Astrocyte (in vitro differentiated cells and primary cell): ENCODE measurements at regions not wholly inside any gene's neighbourhood (a gene's known extent, or its start where the extent isn't known, plus 50 kb on each side); places are given as distances from the start of the nearest gene placed in this dataset.
A peak's percentile ranks its signal among the peaks of the same experiment; 100 is the strongest.

ENCODE experiments used
- DNase-seq: peaks from one replicate; pipeline ENCODE4 v3.0.0-alpha.2; 2010; ENCODE audit warnings: low read depth
- FAIRE-seq: peaks from 2 replicates; lab custom pipeline; 2011; peaks lifted over from hg19 to GRCh38; lab: Jason Lieb, UNC
- H2AFZ ChIP-seq: 2 replicates; pipeline ENCODE4 v1.6.0; 2012; ENCODE audit warnings: low read depth, low read length, inconsistent platforms
- H3K27ac ChIP-seq: 2 replicates; pipeline ENCODE4 v1.5.1; 2011; ENCODE audit warnings: low read depth, low read length, inconsistent platforms
- H3K27me3 ChIP-seq: 2 replicates; pipeline ENCODE4 v1.6.0; 2011; ENCODE audit warnings: low read length, inconsistent platforms; ENCODE audit not compliant: insufficient read depth
- H3K36me3 ChIP-seq: 2 replicates; pipeline ENCODE4 v1.5.1; 2011; ENCODE audit warnings: low read length, inconsistent platforms; ENCODE audit not compliant: insufficient read depth
- H3K4me1 ChIP-seq: 2 replicates; pipeline ENCODE4 v1.5.1; 2011; ENCODE audit warnings: low read length, inconsistent platforms; ENCODE audit not compliant: insufficient read depth
- H3K4me2 ChIP-seq: 2 replicates; pipeline ENCODE4 v1.6.0; 2012; ENCODE audit warnings: low read length, inconsistent platforms
- H3K4me3 ChIP-seq: 2 replicates; pipeline ENCODE4 v1.5.1; 2011; ENCODE audit warnings: low read depth, mild to moderate bottlenecking, low read length, inconsistent platforms; ENCODE audit not compliant: insufficient read depth
- H3K79me2 ChIP-seq: 2 replicates; pipeline ENCODE4 v1.6.0; 2012; ENCODE audit warnings: mild to moderate bottlenecking, low read length, inconsistent platforms; ENCODE audit not compliant: insufficient read depth
- H3K9ac ChIP-seq: 2 replicates; pipeline ENCODE4 v1.6.0; 2012; ENCODE audit warnings: mild to moderate bottlenecking, low read length, inconsistent platforms
- H3K9me3 ChIP-seq: 2 replicates; pipeline ENCODE4 v1.5.1; 2012; ENCODE audit warnings: low read depth, mild to moderate bottlenecking, low read length, inconsistent platforms; ENCODE audit not compliant: insufficient read depth
- H4K20me1 ChIP-seq: 2 replicates; pipeline ENCODE4 v1.6.0; 2012; ENCODE audit warnings: low read length, inconsistent platforms; ENCODE audit not compliant: insufficient read depth
- H3K27ac Mint-ChIP-seq: one replicate; pipeline ENCODE4 v1.8.0; 2021; ENCODE audit warnings: mild to moderate bottlenecking, mixed read lengths; ENCODE audit not compliant: unreplicated experiment
- H3K27me3 Mint-ChIP-seq: one replicate; pipeline ENCODE4 v1.8.0; 2021; ENCODE audit warnings: low read depth, mixed read lengths; ENCODE audit not compliant: unreplicated experiment
- H3K36me3 Mint-ChIP-seq: one replicate; pipeline ENCODE4 v1.8.0; 2021; ENCODE audit warnings: low read depth, mixed read lengths; ENCODE audit not compliant: unreplicated experiment
- H3K4me1 Mint-ChIP-seq: one replicate; pipeline ENCODE4 v1.8.0; 2021; ENCODE audit warnings: low read depth, mixed read lengths; ENCODE audit not compliant: unreplicated experiment
- H3K4me3 Mint-ChIP-seq: one replicate; pipeline ENCODE4 v1.8.0; 2021; ENCODE audit warnings: mild to moderate bottlenecking, moderate library complexity, mixed read lengths; ENCODE audit not compliant: unreplicated experiment
- H3K9me3 Mint-ChIP-seq: one replicate; pipeline ENCODE4 v1.8.0; 2021; ENCODE audit warnings: mild to moderate bottlenecking, mixed read lengths; ENCODE audit not compliant: unreplicated experiment
- EZH2 ChIP-seq: IDR thresholded peaks from 2 replicates; pipeline ENCODE4 v1.6.1; 2012; ENCODE audit warnings: mild to moderate bottlenecking, low read length, inconsistent platforms; ENCODE audit not compliant: insufficient read depth
- TF ChIP-seq, protein P1 (sequence below): IDR thresholded peaks from 2 replicates; pipeline ENCODE4 v1.5.1; 2011; ENCODE audit warnings: low read depth, mild to moderate bottlenecking, inconsistent platforms, low read length, moderate library complexity; ENCODE audit not compliant: insufficient read depth

DNA sequence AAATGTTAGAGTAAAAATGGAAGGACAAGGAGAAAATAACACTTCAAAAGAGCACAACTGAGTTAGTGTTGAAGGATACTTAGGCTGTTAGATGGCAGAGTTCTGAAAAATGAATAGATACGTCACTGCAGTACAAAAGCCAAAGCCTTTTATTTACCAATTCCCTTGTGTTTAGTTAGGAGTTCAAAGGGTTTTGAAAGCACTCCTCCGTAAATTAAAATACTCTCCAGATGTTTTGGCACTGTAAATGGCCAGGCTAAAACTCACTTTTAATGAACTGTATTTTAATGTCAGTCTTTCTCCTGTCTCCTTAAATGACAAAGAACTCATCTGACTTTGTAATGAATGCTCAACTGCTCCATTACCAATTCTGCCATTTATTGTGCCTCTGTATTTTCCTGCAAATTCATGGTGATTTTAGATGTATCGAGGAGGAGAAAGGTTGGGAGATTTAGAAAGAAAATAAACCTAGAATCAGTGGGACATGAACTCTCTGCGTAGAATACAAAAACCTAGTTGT is 1727.2 kb downstream of the MAT2B start:
- Mint-ChIP-seq H3K9me3 (peaks cover 8% of the 10 kb centered on the region), H3K27me3 (no peaks in the 10 kb centered on the region), H3K4me3 (no peak overlapping the region), H3K27ac (no peak overlapping the region), H3K36me3 (no peaks in the 10 kb centered on the region), H3K4me1 (no peaks in the 10 kb centered on the region)
- Histone ChIP-seq H3K4me1 (no peaks in the 10 kb centered on the region), H4K20me1 (no peaks in the 10 kb centered on the region), H2AFZ (no peak overlapping the region), H3K4me2 (no peak overlapping the region), H3K79me2 (no peaks in the 10 kb centered on the region), H3K4me3 (no peak overlapping the region), H3K36me3 (no peaks in the 10 kb centered on the region), H3K9ac (no peak overlapping the region), H3K27me3 (no peaks in the 10 kb centered on the region), H3K27ac (no peak overlapping the region), H3K9me3 (no peaks in the 10 kb centered on the region)
- FAIRE-seq = no peak
- DNase-seq = no peak
- TF ChIP-seq EZH2 = no peak

DNA sequence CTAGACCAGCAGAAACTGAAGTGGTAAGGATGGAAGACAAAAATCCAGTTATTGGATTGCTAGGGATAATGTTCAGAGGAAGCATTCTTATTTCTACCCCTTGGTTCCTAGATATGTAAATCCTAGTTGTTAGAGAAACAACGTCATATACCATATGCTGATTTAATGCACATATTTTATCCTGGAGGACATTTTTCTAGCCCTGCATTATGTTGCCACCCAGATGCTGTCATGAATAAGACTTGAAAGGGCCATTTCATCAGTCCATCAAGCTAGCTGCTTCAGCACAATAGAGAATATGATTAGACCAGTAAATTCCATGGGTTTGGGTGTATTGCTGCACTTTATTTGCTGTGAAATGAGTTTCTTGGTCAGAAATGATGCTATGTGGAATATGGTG is 1736.4 kb downstream of the MAT2B start:
- TF ChIP-seq, protein P1, sequence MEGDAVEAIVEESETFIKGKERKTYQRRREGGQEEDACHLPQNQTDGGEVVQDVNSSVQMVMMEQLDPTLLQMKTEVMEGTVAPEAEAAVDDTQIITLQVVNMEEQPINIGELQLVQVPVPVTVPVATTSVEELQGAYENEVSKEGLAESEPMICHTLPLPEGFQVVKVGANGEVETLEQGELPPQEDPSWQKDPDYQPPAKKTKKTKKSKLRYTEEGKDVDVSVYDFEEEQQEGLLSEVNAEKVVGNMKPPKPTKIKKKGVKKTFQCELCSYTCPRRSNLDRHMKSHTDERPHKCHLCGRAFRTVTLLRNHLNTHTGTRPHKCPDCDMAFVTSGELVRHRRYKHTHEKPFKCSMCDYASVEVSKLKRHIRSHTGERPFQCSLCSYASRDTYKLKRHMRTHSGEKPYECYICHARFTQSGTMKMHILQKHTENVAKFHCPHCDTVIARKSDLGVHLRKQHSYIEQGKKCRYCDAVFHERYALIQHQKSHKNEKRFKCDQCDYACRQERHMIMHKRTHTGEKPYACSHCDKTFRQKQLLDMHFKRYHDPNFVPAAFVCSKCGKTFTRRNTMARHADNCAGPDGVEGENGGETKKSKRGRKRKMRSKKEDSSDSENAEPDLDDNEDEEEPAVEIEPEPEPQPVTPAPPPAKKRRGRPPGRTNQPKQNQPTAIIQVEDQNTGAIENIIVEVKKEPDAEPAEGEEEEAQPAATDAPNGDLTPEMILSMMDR = no peak
- TF ChIP-seq EZH2 = no peak
- no peak overlapping the region for H3K27ac Mint-ChIP-seq
- FAIRE-seq = no peak

DNA sequence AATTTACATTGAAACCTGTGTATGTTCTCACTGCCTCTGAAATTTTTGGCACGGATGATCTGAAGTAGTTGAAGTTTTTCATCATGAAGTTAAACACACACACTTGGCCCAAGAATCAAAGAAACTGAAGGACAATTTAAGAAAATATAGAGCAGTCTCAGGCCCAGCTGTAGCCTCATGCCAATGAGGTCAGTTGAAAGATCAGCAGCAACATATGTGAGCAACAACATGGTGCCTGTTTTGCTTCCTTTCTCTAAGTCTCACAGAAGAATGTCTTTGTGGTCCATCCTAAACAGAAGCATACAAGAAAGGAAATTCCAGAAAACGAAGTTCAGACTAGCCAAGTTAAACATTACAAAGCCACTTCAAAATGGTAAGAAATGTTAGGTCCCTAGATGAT is 1737.2 kb downstream of the MAT2B start:
- Mint-ChIP-seq H3K9me3 (no peaks in the 10 kb centered on the region), H3K4me3 (no peak overlapping the region), H3K27me3 (no peaks in the 10 kb centered on the region), H3K27ac (peak overlapping the region; percentile 60), H3K36me3 (no peaks in the 10 kb centered on the region), H3K4me1 (peaks cover 25% of the 10 kb centered on the region)
- Histone ChIP-seq H2AFZ (no peak overlapping the region), H3K4me1 (no peaks in the 10 kb centered on the region), H4K20me1 (no peaks in the 10 kb centered on the region), H3K9ac (no peak overlapping the region), H3K4me2 (no peak overlapping the region), H3K4me3 (no peak overlapping the region), H3K36me3 (no peaks in the 10 kb centered on the region), H3K27ac (no peak overlapping the region), H3K79me2 (no peaks in the 10 kb centered on the region), H3K27me3 (no peaks in the 10 kb centered on the region), H3K9me3 (no peaks in the 10 kb centered on the region)
- peak; percentile 60 for DNase-seq
- TF ChIP-seq, protein P1 = no peak
- TF ChIP-seq EZH2 = no peak
- no peak for FAIRE-seq

More for the DNA sequence above, 1736.4 kb downstream of the MAT2B start:
- no peak overlapping the region for H3K4me3 Mint-ChIP-seq
- Histone ChIP-seq H3K4me1 (no peaks in the 10 kb centered on the region), H3K4me2 (no peak overlapping the region), H3K27me3 (no peaks in the 10 kb centered on the region), H3K4me3 (no peak overlapping the region), H3K36me3 (no peaks in the 10 kb centered on the region), H3K9me3 (no peaks in the 10 kb centered on the region), H3K79me2 (no peaks in the 10 kb centered on the region), H4K20me1 (no peaks in the 10 kb centered on the region), H3K27ac (no peak overlapping the region), H3K9ac (no peak overlapping the region), H2AFZ (no peak overlapping the region)
- H3K36me3 Mint-ChIP-seq = no peaks in the 10 kb centered on the region
- H3K4me1 Mint-ChIP-seq = peaks cover 24% of the 10 kb centered on the region
- no peak for DNase-seq
- H3K9me3 Mint-ChIP-seq = no peaks in the 10 kb centered on the region
- no peaks in the 10 kb centered on the region for H3K27me3 Mint-ChIP-seq
